NOMO-1 treated with DMSO at 0.1 percent for 48 hours (cell line): ENCODE measurements at regions not wholly inside any gene's neighbourhood (a gene's known extent, or its start where the extent isn't known, plus 50 kb on each side); places are given as distances from the start of the nearest gene placed in this dataset.
"Not testable (repeated sequence)": the region's sequence is repeated elsewhere in the genome, so short reads cannot be mapped to it uniquely, and the experiment has no call there.

Experiments used
- DNase-seq: peaks from one replicate; lab custom pipeline; 2025; ENCODE audit not compliant: unreplicated experiment; lab: John Stamatoyannopoulos, UW

GRCh38 chr9:106038266-106039001, 344.1 kb downstream of the TMEM38B start:
- DNase-seq: no peak

DNA sequence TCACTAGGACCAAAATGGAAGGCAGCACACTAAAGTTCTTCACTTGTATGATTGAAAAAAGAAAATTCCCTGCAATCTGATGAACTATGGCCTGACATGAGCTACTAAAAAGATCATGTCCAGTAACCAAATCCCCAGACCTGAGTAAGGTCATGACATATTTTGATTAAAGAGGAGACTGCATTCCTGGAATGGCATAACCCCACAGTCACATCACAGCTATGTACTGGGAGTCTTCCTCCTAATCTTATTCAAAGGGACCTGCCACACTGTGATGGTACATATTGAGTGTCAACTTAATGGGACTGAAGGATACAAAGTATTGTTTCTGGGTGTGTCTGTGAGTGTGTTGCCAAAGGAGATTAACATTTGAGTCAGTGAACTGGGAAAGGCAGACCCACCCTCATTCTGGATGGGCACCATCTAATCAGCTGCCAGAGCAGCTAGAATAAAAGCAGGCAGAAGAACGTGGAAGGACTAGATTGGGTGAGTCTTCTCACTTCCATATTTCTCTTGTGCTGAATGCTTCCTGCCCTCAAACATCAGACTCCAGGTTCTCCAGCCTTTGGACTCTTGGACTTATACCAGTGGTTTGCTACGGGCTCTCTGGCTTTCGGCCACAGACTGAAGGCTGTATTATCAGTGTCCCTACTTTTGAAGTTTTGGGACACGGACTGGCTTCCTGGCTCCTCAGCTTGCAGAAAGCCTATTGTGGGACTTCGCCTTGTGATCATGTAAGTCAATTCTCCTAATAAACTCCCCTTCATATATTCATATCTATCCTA, 345.0 kb downstream of the TMEM38B start:
- DNase-seq: no peak

GRCh38 chr9:106041920-106042319, 347.6 kb downstream of the TMEM38B start:
- not testable (repeated sequence) for DNase-seq

- DNase-seq: no peak
These were observed 357.2 kb downstream of the TMEM38B start for GRCh38 chr9:106051545-106051944.

- no peak for DNase-seq
These were observed 357.8 kb downstream of the TMEM38B start for GRCh38 chr9:106052166-106052565.

GRCh38 chr9:106052735-106053134, 358.4 kb downstream of the TMEM38B start:
- DNase-seq: no peak

DNA sequence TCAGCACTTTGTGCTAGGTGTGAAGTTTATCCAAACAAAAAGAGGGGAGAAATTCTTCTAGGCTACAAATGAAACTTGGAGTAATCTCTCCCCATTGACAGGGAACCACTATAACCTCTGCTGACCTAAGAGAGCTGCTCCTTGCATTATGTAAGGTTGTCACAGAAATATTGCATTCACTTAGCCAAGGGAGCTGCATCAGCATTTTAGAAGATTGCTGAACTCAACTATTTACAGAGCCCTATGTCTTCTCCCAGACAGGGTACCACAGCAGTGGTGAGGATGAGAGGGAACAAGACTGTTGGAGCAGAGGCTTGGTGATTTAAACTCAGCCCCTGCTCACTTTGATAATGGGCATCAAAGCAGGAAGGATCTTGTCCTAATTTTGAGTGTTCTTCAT, 362.0 kb downstream of the TMEM38B start:
- DNase-seq: no peak

GRCh38 chr9:106058460-106058859, 364.1 kb downstream of the TMEM38B start:
- no peak for DNase-seq

GRCh38 chr9:106059886-106060285, 365.5 kb downstream of the TMEM38B start:
- no peak for DNase-seq

DNA sequence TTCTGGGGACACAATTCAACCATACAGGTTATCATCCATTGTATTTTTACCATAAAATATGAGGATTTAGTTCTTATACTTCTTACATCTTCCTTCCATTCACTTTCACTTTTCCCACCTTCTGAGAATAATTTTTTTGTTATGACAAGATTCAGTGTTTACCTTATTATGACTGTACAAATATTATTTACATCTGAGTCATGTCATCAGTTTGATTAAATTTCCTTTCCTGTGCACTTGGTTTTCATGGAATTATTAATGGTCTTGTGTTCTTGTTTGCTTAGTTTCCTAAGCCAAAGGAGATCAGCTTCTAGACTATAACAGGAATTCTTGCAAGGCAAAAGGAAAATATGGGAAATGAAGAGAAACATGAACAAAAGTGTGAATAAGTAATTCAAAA, 366.5 kb downstream of the TMEM38B start:
- DNase-seq: no peak

DNA sequence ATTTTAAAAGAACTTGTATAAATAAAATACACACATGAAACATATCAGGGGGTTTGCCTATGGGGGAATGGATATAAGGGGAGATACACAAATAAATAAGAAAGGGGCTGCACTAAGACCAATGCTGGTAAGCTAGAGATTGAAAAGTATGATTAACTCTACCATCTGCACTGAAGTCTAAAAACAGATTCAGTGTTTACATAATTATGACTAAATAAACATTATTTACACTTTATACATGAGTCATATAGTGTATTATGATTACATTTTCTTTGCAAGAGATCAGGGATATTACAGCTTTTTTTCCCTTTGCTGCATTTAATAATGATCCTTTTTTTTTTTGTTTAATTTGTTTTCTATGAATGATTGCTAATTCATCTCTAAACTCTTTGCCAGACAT, 367.9 kb downstream of the TMEM38B start:
- no peak for DNase-seq

GRCh38 chr9:106065136-106065535, 370.8 kb downstream of the TMEM38B start:
- no peak for DNase-seq

DNA sequence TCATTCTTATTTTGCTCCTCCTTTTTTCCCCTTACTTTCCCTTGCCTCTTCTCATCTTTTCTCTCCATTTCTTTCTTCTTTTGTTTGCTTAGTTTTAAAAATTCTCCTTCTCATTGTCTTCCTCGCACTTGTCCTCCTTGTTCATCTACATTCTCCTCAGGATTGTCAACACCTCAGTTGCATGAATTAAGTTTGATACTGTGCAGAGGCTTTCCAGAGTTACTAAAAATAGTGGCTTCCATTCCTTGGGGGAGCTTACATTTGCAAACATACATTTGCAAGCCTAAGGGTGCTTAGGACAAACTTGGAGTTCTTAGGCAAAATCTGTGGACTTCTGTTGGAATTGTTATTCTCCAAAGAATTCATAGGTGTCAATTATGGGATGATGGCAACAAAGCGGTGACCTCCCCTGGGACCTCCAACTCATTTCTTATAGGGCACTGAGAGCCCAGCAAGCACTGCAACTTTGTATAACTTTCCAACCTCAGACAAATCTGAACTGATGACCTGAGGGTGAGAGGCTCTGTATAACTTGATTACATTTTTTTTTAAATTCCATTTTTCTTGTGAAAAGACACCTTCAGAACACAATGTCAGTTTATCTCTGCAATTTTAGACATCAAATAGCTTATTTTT, 371.4 kb downstream of the TMEM38B start:
- DNase-seq: no peak

GRCh38 chr9:106066940-106067524, 372.7 kb downstream of the TMEM38B start:
- no peak for DNase-seq

DNA sequence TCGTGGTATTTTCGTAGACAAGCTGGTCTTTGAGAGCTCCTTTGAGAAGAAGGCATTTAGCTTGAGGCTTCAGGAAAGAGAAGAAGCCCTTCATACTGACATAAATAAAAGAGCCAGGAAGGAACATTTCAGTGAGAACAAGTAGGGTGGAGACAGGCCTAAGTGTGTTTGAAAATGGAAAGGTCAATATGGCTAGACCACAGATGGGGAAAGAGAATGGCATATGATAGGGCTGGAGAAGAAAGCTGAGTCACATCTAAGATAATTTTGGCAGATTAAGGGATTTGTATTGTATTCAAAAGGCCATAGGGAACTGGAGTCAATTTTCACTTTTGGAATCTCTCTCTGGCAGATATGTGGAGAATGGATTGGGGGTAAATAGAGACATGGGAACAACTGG, 374.9 kb downstream of the TMEM38B start:
- DNase-seq: no peak

DNA sequence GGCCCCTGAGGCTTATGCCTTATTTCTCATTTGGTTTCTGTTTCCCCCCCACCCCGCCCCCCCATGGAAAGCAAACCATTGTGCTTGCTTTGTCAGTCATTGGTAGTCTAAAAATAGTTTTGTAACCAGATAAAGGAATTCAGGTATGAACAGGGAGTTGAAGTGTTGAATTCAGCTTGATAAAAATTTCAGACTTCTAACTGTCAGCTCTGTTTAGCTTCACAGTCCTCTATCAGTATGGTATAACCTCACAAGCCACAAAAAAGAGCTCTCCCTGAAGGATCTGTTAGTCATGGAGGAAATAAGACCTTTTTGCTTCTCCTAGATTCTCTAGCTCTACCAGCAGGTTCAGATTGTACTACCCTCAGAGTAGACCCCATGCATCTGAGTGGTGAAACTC, 378.1 kb downstream of the TMEM38B start:
- DNase-seq: no peak

DNA sequence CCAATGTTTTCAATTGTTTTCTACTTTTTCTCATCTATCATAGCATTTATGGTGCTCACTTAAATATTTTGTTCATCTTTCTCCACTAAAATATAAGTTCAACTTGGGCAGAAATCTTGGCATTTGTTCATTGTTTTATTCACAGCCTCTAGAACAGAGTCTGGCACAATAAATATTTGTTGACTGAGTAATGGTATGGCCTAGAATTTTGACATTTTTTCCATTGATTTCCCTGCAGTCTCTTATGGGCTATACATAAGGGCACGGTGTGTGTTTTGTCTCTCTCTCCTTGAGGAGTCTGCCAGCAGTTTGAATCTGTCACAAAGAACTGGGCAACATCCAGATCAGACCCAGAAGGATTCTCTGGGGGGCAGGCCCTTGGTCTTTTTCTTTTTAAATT, 379.7 kb downstream of the TMEM38B start:
- DNase-seq: no peak

DNA sequence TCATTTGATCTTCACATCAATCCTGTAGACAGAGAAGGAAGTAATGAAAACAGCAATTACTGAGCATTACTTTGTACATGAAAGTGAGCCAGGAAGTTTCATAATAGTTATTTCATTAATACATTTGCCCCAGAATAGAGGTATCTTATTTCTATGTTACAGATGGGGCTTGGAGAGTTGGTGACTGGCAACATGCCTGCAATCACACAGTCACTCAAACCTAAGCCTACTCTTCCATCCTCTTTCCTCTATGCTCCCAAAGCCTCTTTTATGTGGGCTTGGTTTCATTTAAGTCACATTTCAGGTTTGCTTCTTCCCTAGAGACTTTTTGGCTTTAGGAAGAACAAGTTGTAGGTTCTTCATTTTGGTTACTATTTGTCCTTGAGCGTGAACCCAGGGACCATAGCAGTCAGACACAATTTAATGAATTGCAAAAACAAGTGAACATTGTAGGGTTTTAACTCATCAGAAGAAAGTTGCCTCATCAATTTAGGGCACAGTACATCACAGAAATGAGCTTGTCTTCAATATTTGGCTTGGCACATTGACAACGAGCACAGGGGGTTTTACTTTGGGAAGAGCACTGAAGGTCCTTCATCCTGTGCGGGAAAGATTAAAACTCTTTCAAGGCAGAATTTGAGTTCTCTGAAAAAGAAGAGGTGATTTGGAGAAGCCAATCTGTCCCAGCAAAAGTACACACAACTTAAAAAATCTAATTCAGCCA, 381.1 kb downstream of the TMEM38B start:
- no peak for DNase-seq

DNA sequence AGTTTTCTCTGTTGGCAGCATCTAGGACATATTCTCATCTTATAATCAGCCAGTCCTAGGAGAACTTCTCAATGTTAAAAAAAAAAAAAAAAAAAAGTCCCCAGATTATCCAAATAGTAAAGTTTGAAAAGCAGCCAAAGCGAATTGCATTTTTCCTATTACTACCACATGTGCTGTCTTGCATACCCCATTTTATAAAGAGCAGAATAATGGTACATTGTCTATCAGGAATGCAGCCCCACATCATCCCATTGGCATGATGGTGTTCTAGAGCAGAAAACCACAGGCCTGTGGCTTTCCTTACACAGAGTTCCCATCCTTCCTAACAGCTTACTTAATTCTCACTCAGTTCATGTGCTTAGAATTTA, 381.6 kb downstream of the TMEM38B start:
- DNase-seq: no peak

- DNase-seq: no peak
These were observed 382.4 kb downstream of the TMEM38B start for GRCh38 chr9:106076711-106077110.

GRCh38 chr9:106077731-106078130, 383.4 kb downstream of the TMEM38B start:
- no peak for DNase-seq
